CD8-positive, alpha-beta memory T cell (primary cell): ENCODE measurements at regions not wholly inside any gene's neighbourhood (a gene's known extent, or its start where the extent isn't known, plus 50 kb on each side); places are given as distances from the start of the nearest gene placed in this dataset.

ENCODE experiments used
- CTCF ChIA-PET: fragments of 350-600 bp; sonication (Branson Sonifier 250); formaldehyde crosslinking; loops from one replicate; lab custom pipeline; 2021; ENCODE audit warnings: antibody characterized with exemption; lab: Charles Lee
- POLR2A ChIA-PET: fragments of 350-600 bp; sonication (Branson Sonifier 250); formaldehyde crosslinking; loops from one replicate; lab custom pipeline; 2021; ENCODE audit warnings: antibody characterized with exemption; lab: Charles Lee
- DNase-seq, 5 donors: peaks; one replicate each; pipeline versions ENCODE4 v3.0.0 to v3.0.0-alpha.2; 2020 to 2022; ENCODE audit warnings: mixed read lengths in 1 of 5
- H3K27ac ChIP-seq: one replicate; pipeline ENCODE4 v1.7.0; 2013; ENCODE audit warnings: low read depth, mild to moderate bottlenecking, low read length, moderate library complexity
- H3K27me3 ChIP-seq: 2 replicates; pipeline ENCODE4 v1.7.0; 2013; ENCODE audit warnings: low read length, mild to moderate bottlenecking; ENCODE audit not compliant: insufficient read depth, poor library complexity, severe bottlenecking
- H3K36me3 ChIP-seq: 2 replicates; pipeline ENCODE4 v1.7.0; 2013; ENCODE audit warnings: mild to moderate bottlenecking, low read length, moderate library complexity; ENCODE audit not compliant: insufficient read depth
- H3K4me1 ChIP-seq: 2 replicates; pipeline ENCODE4 v1.7.0; 2013; ENCODE audit warnings: mild to moderate bottlenecking, low read length, moderate library complexity; ENCODE audit not compliant: insufficient read depth
- H3K4me3 ChIP-seq: 2 replicates; pipeline ENCODE4 v1.7.0; 2013; ENCODE audit warnings: mild to moderate bottlenecking, low read length
- H3K9me3 ChIP-seq: 2 replicates; pipeline ENCODE4 v1.7.0; 2013; ENCODE audit warnings: mild to moderate bottlenecking, low read length
- H3K27ac Mint-ChIP-seq, 8 donors: one replicate each; pipeline ENCODE4 v1.8.0; 2020 to 2021; ENCODE audit warnings: mixed read lengths in 8 of 8, mild to moderate bottlenecking in 6 of 8, inconsistent platforms in 3 of 8, moderate library complexity in 3 of 8
- H3K27me3 Mint-ChIP-seq, 2 donors: one replicate each; pipeline ENCODE4 v1.8.0; 2020 to 2021; ENCODE audit warnings: mixed read lengths in 2 of 2, mild to moderate bottlenecking in 1 of 2, moderate library complexity in 1 of 2
- H3K36me3 Mint-ChIP-seq, 3 donors: one replicate each; pipeline ENCODE4 v1.8.0; 2020 to 2021; ENCODE audit warnings: mixed read lengths in 3 of 3, inconsistent platforms in 1 of 3, mild to moderate bottlenecking in 1 of 3
- H3K4me1 Mint-ChIP-seq, 3 donors: one replicate each; pipeline ENCODE4 v1.8.0; 2020 to 2021; ENCODE audit warnings: mixed read lengths in 3 of 3, inconsistent platforms in 1 of 3, mild to moderate bottlenecking in 1 of 3
- H3K4me3 Mint-ChIP-seq, 7 donors: one replicate each; pipeline ENCODE4 v1.8.0; 2020 to 2021; ENCODE audit warnings: mixed read lengths in 7 of 7, mild to moderate bottlenecking in 6 of 7, moderate library complexity in 4 of 7, inconsistent platforms in 2 of 7
- H3K9me3 Mint-ChIP-seq, 5 donors: one replicate each; pipeline ENCODE4 v1.8.0; 2020 to 2022; ENCODE audit warnings: mixed read lengths in 5 of 5, mild to moderate bottlenecking in 3 of 5, moderate library complexity in 2 of 5, inconsistent platforms in 1 of 5

- no peak overlapping the region for H3K27ac ChIP-seq
- no peaks in the 10 kb centered on the region for H3K4me1 Mint-ChIP-seq
- H3K36me3 ChIP-seq: no peaks in the 10 kb centered on the region
- no peaks in the 10 kb centered on the region for H3K27me3 ChIP-seq
- no peaks in the 10 kb centered on the region for H3K27me3 Mint-ChIP-seq
- H3K27ac Mint-ChIP-seq: no peak overlapping the region
- ChIA-PET POLR2A (no interaction called here), CTCF (no interaction called here)
- H3K4me3 ChIP-seq: no peak overlapping the region
- no peak for DNase-seq
- H3K4me1 ChIP-seq: no peaks in the 10 kb centered on the region
- H3K4me3 Mint-ChIP-seq: no peak overlapping the region
- no peaks in the 10 kb centered on the region for H3K36me3 Mint-ChIP-seq
- no peaks in the 10 kb centered on the region for H3K9me3 ChIP-seq
- peaks cover 0 to 17% (median 8%) of the 10 kb centered on the region in 5 donors for H3K9me3 Mint-ChIP-seq
Observed at GRCh38 chr12:58470266-58471010, 449.9 kb downstream of the LRIG3 start.

- Histone ChIP-seq H3K4me3 (no peak overlapping the region), H3K9me3 (no peaks in the 10 kb centered on the region), H3K36me3 (no peaks in the 10 kb centered on the region), H3K27ac (no peak overlapping the region), H3K4me1 (no peaks in the 10 kb centered on the region), H3K27me3 (no peaks in the 10 kb centered on the region)
- H3K27me3 Mint-ChIP-seq: peaks cover 0 to 3% of the 10 kb centered on the region in 2 donors
- ChIA-PET CTCF (no interaction called here), POLR2A (no interaction called here)
- no peak overlapping the region for H3K27ac Mint-ChIP-seq
- no peak overlapping the region for H3K4me3 Mint-ChIP-seq
- H3K4me1 Mint-ChIP-seq: no peaks in the 10 kb centered on the region
- no peak for DNase-seq
- H3K9me3 Mint-ChIP-seq: peaks cover 0 to 5% (median 0%) of the 10 kb centered on the region in 5 donors
- no peaks in the 10 kb centered on the region for H3K36me3 Mint-ChIP-seq
Observed at GRCh38 chr12:58479401-58479800, 440.9 kb downstream of the LRIG3 start.

GRCh38 chr12:58481811-58482210 lies 438.5 kb downstream of the LRIG3 start:
- peaks cover 0 to 6% of the 10 kb centered on the region in 2 donors for H3K27me3 Mint-ChIP-seq

DNA sequence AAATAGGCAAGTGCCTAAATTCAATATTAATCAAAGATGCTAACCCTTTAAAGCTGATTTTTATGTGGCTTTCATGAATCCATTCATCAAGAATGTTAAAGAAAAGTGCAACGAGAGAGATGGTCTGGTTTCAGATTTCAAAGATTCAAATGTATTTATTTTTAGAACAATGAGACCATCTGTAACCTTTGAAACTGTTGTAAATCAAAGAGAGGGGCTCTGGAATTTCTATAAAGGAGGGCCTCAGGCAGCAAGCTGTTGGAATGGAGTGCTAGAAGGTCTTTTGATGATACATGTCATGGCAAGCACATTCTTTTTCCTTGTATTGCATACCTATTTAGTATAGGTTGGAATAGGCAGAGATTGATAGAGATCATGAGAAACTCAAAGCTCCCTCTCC lies 433.0 kb downstream of the LRIG3 start:
- no peak for DNase-seq
- Histone ChIP-seq H3K27ac (no peak overlapping the region), H3K36me3 (no peaks in the 10 kb centered on the region), H3K27me3 (no peaks in the 10 kb centered on the region), H3K9me3 (no peaks in the 10 kb centered on the region), H3K4me3 (no peak overlapping the region), H3K4me1 (no peaks in the 10 kb centered on the region)
- Mint-ChIP-seq H3K27me3 (peaks cover 0 to 2% of the 10 kb centered on the region in 2 donors), H3K4me3 (no peak overlapping the region), H3K36me3 (no peaks in the 10 kb centered on the region), H3K9me3 (peaks cover 0 to 4% (median 0%) of the 10 kb centered on the region in 5 donors), H3K27ac (no peak overlapping the region), H3K4me1 (no peaks in the 10 kb centered on the region)
- ChIA-PET CTCF (no interaction called here), POLR2A (no interaction called here)

More at GRCh38 chr12:58481811-58482210, 438.5 kb downstream of the LRIG3 start:
- Mint-ChIP-seq H3K27ac (no peak overlapping the region), H3K9me3 (peaks cover 0 to 5% (median 0%) of the 10 kb centered on the region in 5 donors), H3K4me3 (no peak overlapping the region), H3K4me1 (no peaks in the 10 kb centered on the region), H3K36me3 (no peaks in the 10 kb centered on the region)
- no peak overlapping the region for H3K27ac ChIP-seq
- no peaks in the 10 kb centered on the region for H3K27me3 ChIP-seq
- H3K4me1 ChIP-seq: no peaks in the 10 kb centered on the region
- no peak for DNase-seq
- no peak overlapping the region for H3K4me3 ChIP-seq
- no peaks in the 10 kb centered on the region for H3K36me3 ChIP-seq
- ChIA-PET POLR2A (no interaction called here), CTCF (no interaction called here)
- no peaks in the 10 kb centered on the region for H3K9me3 ChIP-seq

- Histone ChIP-seq H3K4me1 (no peaks in the 10 kb centered on the region), H3K9me3 (no peaks in the 10 kb centered on the region), H3K4me3 (no peak overlapping the region), H3K27me3 (no peaks in the 10 kb centered on the region), H3K27ac (no peak overlapping the region), H3K36me3 (no peaks in the 10 kb centered on the region)
- H3K4me1 Mint-ChIP-seq: no peaks in the 10 kb centered on the region
- H3K36me3 Mint-ChIP-seq: no peaks in the 10 kb centered on the region
- POLR2A ChIA-PET: no interaction called here
- H3K27ac Mint-ChIP-seq: no peak overlapping the region
- no peak overlapping the region for H3K4me3 Mint-ChIP-seq
- peaks cover 0 to 4% (median 0%) of the 10 kb centered on the region in 5 donors for H3K9me3 Mint-ChIP-seq
- DNase-seq: no peak
- CTCF ChIA-PET: no interaction called here
- peaks cover 0 to 2% of the 10 kb centered on the region in 2 donors for H3K27me3 Mint-ChIP-seq
Observed at GRCh38 chr12:58487678-58488161, 432.6 kb downstream of the LRIG3 start.

- POLR2A ChIA-PET: no interaction called here
- H3K4me3 Mint-ChIP-seq: no peak overlapping the region
- CTCF ChIA-PET: no interaction called here
Observed at GRCh38 chr12:58489394-58489793, 430.9 kb downstream of the LRIG3 start.

GRCh38 chr12:58491306-58491705 lies 429.0 kb downstream of the LRIG3 start:
- Histone ChIP-seq H3K36me3 (no peaks in the 10 kb centered on the region), H3K4me3 (no peak overlapping the region), H3K4me1 (no peaks in the 10 kb centered on the region), H3K9me3 (no peaks in the 10 kb centered on the region), H3K27me3 (no peaks in the 10 kb centered on the region), H3K27ac (no peak overlapping the region)
- CTCF ChIA-PET: no interaction called here
- DNase-seq: no peak
- Mint-ChIP-seq H3K27me3 (no peaks in the 10 kb centered on the region), H3K27ac (no peak overlapping the region), H3K9me3 (peaks cover 0 to 7% (median 0%) of the 10 kb centered on the region in 5 donors), H3K36me3 (no peaks in the 10 kb centered on the region), H3K4me3 (no peak overlapping the region), H3K4me1 (no peaks in the 10 kb centered on the region)
- POLR2A ChIA-PET: no interaction called here

More at GRCh38 chr12:58489394-58489793, 430.9 kb downstream of the LRIG3 start:
- DNase-seq: no peak
- peaks cover 0 to 2% of the 10 kb centered on the region in 2 donors for H3K27me3 Mint-ChIP-seq
- Histone ChIP-seq H3K27me3 (no peaks in the 10 kb centered on the region), H3K9me3 (no peaks in the 10 kb centered on the region), H3K27ac (no peak overlapping the region), H3K4me3 (no peak overlapping the region), H3K4me1 (no peaks in the 10 kb centered on the region), H3K36me3 (no peaks in the 10 kb centered on the region)
- H3K27ac Mint-ChIP-seq: no peak overlapping the region
- no peaks in the 10 kb centered on the region for H3K4me1 Mint-ChIP-seq
- peaks cover 0 to 4% (median 0%) of the 10 kb centered on the region in 5 donors for H3K9me3 Mint-ChIP-seq
- H3K36me3 Mint-ChIP-seq: no peaks in the 10 kb centered on the region

DNA sequence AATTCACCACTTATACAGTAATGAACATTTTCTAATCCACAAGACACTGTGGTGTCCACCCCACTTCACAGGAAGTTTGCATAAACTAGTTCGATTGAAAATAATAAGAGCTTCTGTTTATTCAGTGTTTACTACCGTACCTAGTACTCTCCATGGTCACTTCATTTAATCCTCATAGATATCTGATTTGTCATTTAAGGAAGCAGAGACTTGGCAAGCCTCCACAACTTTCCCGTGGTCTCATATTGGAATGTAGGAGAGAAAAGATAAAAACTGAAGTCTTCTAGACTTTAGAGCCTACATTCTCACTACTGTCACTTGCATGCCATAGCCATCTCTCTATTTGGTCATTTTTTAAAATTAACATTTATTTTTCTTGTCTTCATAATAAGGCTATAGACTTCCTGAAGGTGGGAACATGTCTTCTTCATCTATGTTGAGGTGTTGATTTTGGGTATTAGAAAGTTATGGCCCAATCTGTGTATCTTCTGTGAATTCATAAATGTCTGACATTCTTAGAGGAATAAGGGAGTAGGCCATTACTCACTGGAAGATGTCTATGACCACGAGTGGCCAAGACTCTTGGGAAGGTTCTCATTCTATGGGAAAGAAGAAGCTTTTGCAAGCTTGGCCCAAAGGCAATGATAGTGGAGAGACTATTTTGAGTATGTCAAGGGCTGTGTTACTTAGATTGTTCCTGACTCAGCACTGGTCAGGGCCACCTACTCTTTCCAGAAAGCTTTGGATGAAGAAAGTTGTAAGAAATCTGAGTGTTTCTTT lies 423.7 kb downstream of the LRIG3 start:
- H3K27me3 Mint-ChIP-seq: peaks cover 0 to 1% of the 10 kb centered on the region in 2 donors
- no peak overlapping the region for H3K4me3 Mint-ChIP-seq
- H3K36me3 Mint-ChIP-seq: no peaks in the 10 kb centered on the region
- Histone ChIP-seq H3K4me1 (no peaks in the 10 kb centered on the region), H3K27me3 (no peaks in the 10 kb centered on the region), H3K9me3 (no peaks in the 10 kb centered on the region), H3K4me3 (no peak overlapping the region), H3K27ac (no peak overlapping the region), H3K36me3 (no peaks in the 10 kb centered on the region)
- no peak overlapping the region for H3K27ac Mint-ChIP-seq
- ChIA-PET POLR2A (no interaction called here), CTCF (no interaction called here)
- no peak for DNase-seq
- peaks cover 0 to 3% (median 2%) of the 10 kb centered on the region in 5 donors for H3K9me3 Mint-ChIP-seq
- no peaks in the 10 kb centered on the region for H3K4me1 Mint-ChIP-seq
